Lung (tissue), 11 donors: ENCODE measurements at regions not wholly inside any gene's neighbourhood (a gene's known extent, or its start where the extent isn't known, plus 50 kb on each side); places are given as distances from the start of the nearest gene placed in this dataset.
A peak's percentile ranks its signal among the peaks of the same experiment; 100 is the strongest.

ENCODE experiments used
- ATAC-seq: fragments of 200-7000 bp; cut with Tn5 transposase; one replicate; pipeline ENCODE4 v1.9.1; 2020; ENCODE audit warnings: moderate number of reproducible peaks; ENCODE audit not compliant: insufficient read depth, low FRiP score
- DNase-seq, 3 donors: peaks; one replicate each; pipeline ENCODE4 v3.0.0-alpha.2; 2013 to 2017
- H3K27ac ChIP-seq, 2 donors: one replicate each; pipeline ENCODE4 v1.5.1; 2013; ENCODE audit warnings: mild to moderate bottlenecking in 2 of 2, moderate library complexity in 2 of 2, control low read depth in 1 of 2, inconsistent platforms in 1 of 2, low read depth in 1 of 2, low read length in 1 of 2
- H3K27me3 ChIP-seq, 3 donors: one replicate each; pipeline ENCODE4 v1.5.1; 2013; ENCODE audit warnings: low read length in 2 of 3; ENCODE audit not compliant: control insufficient read depth in 3 of 3, insufficient read depth in 3 of 3
- H3K36me3 ChIP-seq, 4 donors: one replicate each; pipeline ENCODE4 v1.5.1; 2013; ENCODE audit warnings: low read length in 4 of 4, mild to moderate bottlenecking in 1 of 4, moderate library complexity in 1 of 4; ENCODE audit not compliant: control insufficient read depth in 4 of 4, insufficient read depth in 4 of 4
- H3K4me1 ChIP-seq, 5 donors: one replicate each; pipeline ENCODE4 v1.5.1; 2013; ENCODE audit warnings: low read length in 5 of 5, mild to moderate bottlenecking in 2 of 5, moderate library complexity in 1 of 5; ENCODE audit not compliant: control insufficient read depth in 5 of 5, insufficient read depth in 5 of 5
- H3K4me3 ChIP-seq: one replicate; pipeline ENCODE4 v1.5.1; 2013; ENCODE audit warnings: mild to moderate bottlenecking, control low read depth, moderate library complexity
- H3K9ac ChIP-seq, 2 donors: one replicate each; pipeline ENCODE4 v1.5.1; 2013; ENCODE audit warnings: low read length in 2 of 2, control low read depth in 1 of 2; ENCODE audit not compliant: insufficient read depth in 1 of 2
- H3K9me3 ChIP-seq, 4 donors: one replicate each; pipeline ENCODE4 v1.5.1; 2013; ENCODE audit warnings: low read length in 3 of 4, mild to moderate bottlenecking in 1 of 4, moderate library complexity in 1 of 4; ENCODE audit not compliant: control insufficient read depth in 4 of 4, insufficient read depth in 3 of 4
- CTCF ChIP-seq: IDR thresholded peaks from 2 replicates; pipeline ENCODE4 v1.5.1; 2012; ENCODE audit warnings: mild to moderate bottlenecking; ENCODE audit errors: control extremely low read depth, extremely low read depth
- WGBS, 2 donors: extraction: QIAGEN DNeasy Blood & Tissue Kit; methylation state at CpG; one replicate each; pipeline ENCODE4 v1.1.7; 2013; 5-methylcytosine and 5-hydroxymethylcytosine counted together
- donor health status: control.
- donor health status: control.
- donor health status: Bipolar disorder and iron deficiency.
- donor health status: healthy.
- donor health status: DM: yes; HTN: yes; CAD: no.

- no peak overlapping the region for H3K4me3 ChIP-seq
- H3K27me3 ChIP-seq: no peaks in the 10 kb centered on the region
- no peak for DNase-seq
- H3K36me3 ChIP-seq: no peaks in the 10 kb centered on the region
- 65 to 77% methylated on average over 3 of the region's 3 CpGs for WGBS, 2 donors
- no peak overlapping the region for H3K27ac ChIP-seq
- H3K9ac ChIP-seq: no peak overlapping the region
- no peak for TF ChIP-seq CTCF
- no peaks in the 10 kb centered on the region for H3K9me3 ChIP-seq
- peaks cover 0 to 5% (median 0%) of the 10 kb centered on the region in 5 donors for H3K4me1 ChIP-seq
- ATAC-seq: no peak
Observed at GRCh38 chr2:104930732-104931131, 76.8 kb downstream of the POU3F3 start.

- peaks cover 0 to 5% (median 0%) of the 10 kb centered on the region in 5 donors for H3K4me1 ChIP-seq
- H3K9ac ChIP-seq: no peak overlapping the region
- H3K27ac ChIP-seq: no peak overlapping the region
- no peaks in the 10 kb centered on the region for H3K36me3 ChIP-seq
- H3K27me3 ChIP-seq: no peaks in the 10 kb centered on the region
- WGBS, 2 donors: 77 to 84% methylated on average over 4 of the region's 4 CpGs
- DNase-seq (no peak), ATAC-seq (no peak)
- H3K9me3 ChIP-seq: no peaks in the 10 kb centered on the region
- no peak for TF ChIP-seq CTCF
- no peak overlapping the region for H3K4me3 ChIP-seq
Observed at GRCh38 chr2:104932243-104932642, 78.3 kb downstream of the POU3F3 start.

- no peak for TF ChIP-seq CTCF
- H3K9ac ChIP-seq: no peak overlapping the region
- no peaks in the 10 kb centered on the region for H3K36me3 ChIP-seq
- peak in 2 of 3 donors; percentile 56 to 69 for DNase-seq
- WGBS, 2 donors: 85 to 93% methylated on average over 9 of the region's 9 CpGs
- H3K4me3 ChIP-seq: no peak overlapping the region
- H3K27me3 ChIP-seq: no peaks in the 10 kb centered on the region
- no peaks in the 10 kb centered on the region for H3K9me3 ChIP-seq
- no peak overlapping the region for H3K27ac ChIP-seq
- H3K4me1 ChIP-seq: peaks cover 0 to 5% (median 0%) of the 10 kb centered on the region in 5 donors
- no peak for ATAC-seq
Observed at GRCh38 chr2:104933151-104933917, 79.4 kb downstream of the POU3F3 start.

GRCh38 chr2:104936527-104936926 lies 82.6 kb downstream of the POU3F3 start:
- no peak overlapping the region for H3K4me3 ChIP-seq
- no peaks in the 10 kb centered on the region for H3K36me3 ChIP-seq
- ATAC-seq (no peak), DNase-seq (no peak)
- H3K9me3 ChIP-seq: no peaks in the 10 kb centered on the region
- H3K9ac ChIP-seq: no peak overlapping the region
- H3K4me1 ChIP-seq: peaks cover 0 to 9% (median 0%) of the 10 kb centered on the region in 5 donors
- WGBS, 2 donors: 55 to 62% methylated on average over 4 of the region's 4 CpGs
- no peak for TF ChIP-seq CTCF
- no peaks in the 10 kb centered on the region for H3K27me3 ChIP-seq
- no peak overlapping the region for H3K27ac ChIP-seq
